H1 (cell line): ENCODE measurements at regions not wholly inside any gene's neighbourhood (a gene's known extent, or its start where the extent isn't known, plus 50 kb on each side); places are given as distances from the start of the nearest gene placed in this dataset.

Experiments
- ASH2L ChIP-seq: fragments of 200-600, 300-600 bp; sonication (generic); IDR thresholded peaks from one replicate; pipeline ENCODE4 v1.7.1; 2017; ENCODE audit warnings: low read length
- HDAC6 ChIP-seq: IDR thresholded peaks from one replicate; pipeline ENCODE4 v1.7.1; 2012; ENCODE audit warnings: low read depth, mild to moderate bottlenecking, inconsistent platforms, low read length, moderate library complexity
- RNF2 ChIP-seq: fragments of 200-900, 300-1000 bp; sonication (generic); IDR thresholded peaks from 2 replicates; pipeline ENCODE4 v1.7.1; 2016; ENCODE audit warnings: borderline replicate concordance, low read depth, mild to moderate bottlenecking, antibody characterized with exemption, low read length; ENCODE audit not compliant: poor library complexity, severe bottlenecking; ENCODE audit errors: missing control alignments

GRCh38 chr14:62602712-62603111, 442.5 kb downstream of the KCNH5 start (continued):
- no peak for TF ChIP-seq RNF2
- no peak for TF ChIP-seq HDAC6
- no peak for TF ChIP-seq ASH2L
